ENCODE measurements at regions not wholly inside any gene's neighbourhood (a gene's known extent, or its start where the extent isn't known, plus 50 kb on each side); places are given as distances from the start of the nearest gene placed in this dataset.

DNA sequence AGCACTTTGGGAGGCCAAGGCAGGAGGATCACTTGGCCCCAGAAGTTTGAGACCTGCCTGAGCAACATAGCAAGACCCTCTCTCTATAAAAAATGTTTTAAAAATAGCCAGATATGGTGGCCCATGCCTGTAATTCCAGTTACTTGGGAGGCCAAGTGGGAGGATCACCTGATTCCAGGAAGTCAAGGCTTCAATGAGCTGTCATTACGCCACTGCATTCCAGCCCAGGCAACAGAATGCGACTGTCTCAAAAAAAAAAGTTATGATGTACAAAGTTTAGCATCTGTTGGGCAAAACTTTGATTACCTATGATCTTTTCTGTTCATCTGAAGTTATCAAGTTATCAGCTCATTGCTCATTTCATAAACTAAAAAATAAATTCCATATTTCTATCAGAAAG, 504.1 kb upstream of the PKDCC start:
- Histone ChIP-seq H3K9me3 (ENCODE audit: control insufficient read depth, insufficient read depth, low read length) (no peaks in the 10 kb centered on the region), H3K36me3 (ENCODE audit: insufficient read depth, low read length) (no peaks in the 10 kb centered on the region), H3K9ac (ENCODE audit: low read depth, low read length) (no peak overlapping the region), H3K4me1 (ENCODE audit: insufficient read depth, low read length) (no peaks in the 10 kb centered on the region)

DNA sequence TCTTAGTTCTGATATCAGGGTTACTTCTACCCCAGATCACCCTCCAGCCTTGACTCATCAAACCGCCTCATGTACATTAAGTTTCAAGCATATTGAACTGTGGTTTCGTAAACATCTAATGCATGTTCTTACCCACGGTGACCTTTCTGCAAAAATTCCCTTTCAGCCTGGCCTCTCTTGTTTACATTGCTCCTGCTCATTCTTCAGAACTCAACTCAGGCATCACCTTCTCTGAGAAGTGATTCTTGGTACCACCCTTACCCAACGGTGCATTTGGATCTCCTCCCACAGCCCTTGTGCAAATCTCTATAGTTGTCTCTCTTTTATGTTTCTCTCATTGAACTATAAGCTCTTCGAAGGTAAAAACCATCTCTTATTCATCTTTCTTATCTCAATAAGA, 503.1 kb upstream of the PKDCC start:
- H3K9ac ChIP-seq (ENCODE audit: low read depth, low read length) = no peak overlapping the region
- no peaks in the 10 kb centered on the region for H3K4me1 ChIP-seq (ENCODE audit: insufficient read depth, low read length)
- no peaks in the 10 kb centered on the region for H3K36me3 ChIP-seq (ENCODE audit: insufficient read depth, low read length)
- H3K9me3 ChIP-seq (ENCODE audit: control insufficient read depth, insufficient read depth, low read length) = no peaks in the 10 kb centered on the region

DNA sequence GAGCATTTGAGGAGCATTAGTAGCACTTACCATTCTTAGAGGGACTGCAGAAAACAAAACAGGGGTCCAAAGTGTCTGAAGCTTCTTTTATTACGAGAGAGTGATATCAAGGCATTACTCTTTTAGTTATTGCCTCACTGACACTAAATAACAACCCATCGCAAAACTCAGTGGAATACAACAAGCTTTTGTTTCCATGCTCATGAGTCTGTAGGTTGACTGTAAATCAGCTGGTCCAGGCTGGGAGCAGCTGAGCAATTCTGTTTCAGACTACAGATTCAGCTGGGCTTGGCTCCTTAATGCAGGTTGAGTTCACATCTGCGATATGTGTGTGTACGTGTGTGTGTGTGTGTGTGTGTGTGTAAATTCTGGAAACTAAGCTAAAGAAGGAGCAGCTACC, 501.8 kb upstream of the PKDCC start:
- Histone ChIP-seq H3K9ac (ENCODE audit: low read depth, low read length) (no peak overlapping the region), H3K4me1 (ENCODE audit: insufficient read depth, low read length) (no peaks in the 10 kb centered on the region), H3K9me3 (ENCODE audit: control insufficient read depth, insufficient read depth, low read length) (no peaks in the 10 kb centered on the region), H3K36me3 (ENCODE audit: insufficient read depth, low read length) (no peaks in the 10 kb centered on the region)

DNA sequence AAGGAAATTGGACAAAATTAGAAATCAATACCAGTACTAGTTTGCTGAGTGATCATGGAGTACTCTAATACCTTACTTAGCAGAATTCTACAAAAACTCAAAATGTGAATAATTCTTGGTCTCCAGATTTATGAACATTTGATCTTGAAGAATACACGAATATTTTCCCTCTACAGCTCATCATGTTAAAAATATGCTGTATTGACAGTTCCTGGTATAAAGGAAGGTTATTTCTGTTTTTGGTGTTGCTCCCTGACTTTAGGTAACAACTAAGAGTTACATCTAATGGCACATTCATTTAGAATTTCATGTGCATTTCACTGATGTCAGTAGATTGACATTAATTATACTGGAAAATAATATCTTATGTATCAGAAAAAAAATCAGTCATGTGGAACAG, 479.2 kb upstream of the PKDCC start:
- Histone ChIP-seq H3K9ac (ENCODE audit: low read depth, low read length) (no peak overlapping the region), H3K4me1 (ENCODE audit: insufficient read depth, low read length) (no peaks in the 10 kb centered on the region), H3K36me3 (ENCODE audit: insufficient read depth, low read length) (no peaks in the 10 kb centered on the region), H3K9me3 (ENCODE audit: control insufficient read depth, insufficient read depth, low read length) (no peaks in the 10 kb centered on the region)

DNA sequence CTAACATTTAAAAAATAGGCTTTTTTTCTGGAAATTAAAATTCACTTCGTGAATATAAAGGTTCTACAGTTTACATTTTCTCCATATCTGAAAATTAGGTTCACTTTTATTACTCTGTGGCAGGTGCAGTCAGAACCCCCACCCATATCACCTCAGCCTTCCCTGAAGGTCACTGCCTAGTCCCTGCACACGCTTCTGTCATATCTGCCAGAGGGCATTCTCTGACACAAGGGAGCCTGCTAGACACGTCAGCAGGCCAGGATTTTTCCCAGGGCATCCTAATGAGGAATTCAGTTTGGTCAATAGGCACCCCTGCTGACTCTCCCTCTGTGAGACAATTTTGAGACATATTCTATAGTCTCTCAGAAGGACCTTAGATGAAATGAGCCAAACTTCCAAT, 475.7 kb upstream of the PKDCC start:
- no peaks in the 10 kb centered on the region for H3K36me3 ChIP-seq (ENCODE audit: insufficient read depth, low read length)
- H3K9me3 ChIP-seq (ENCODE audit: control insufficient read depth, insufficient read depth, low read length) = no peaks in the 10 kb centered on the region
- H3K4me1 ChIP-seq (ENCODE audit: insufficient read depth, low read length) = no peaks in the 10 kb centered on the region
- no peak overlapping the region for H3K9ac ChIP-seq (ENCODE audit: low read depth, low read length)

DNA sequence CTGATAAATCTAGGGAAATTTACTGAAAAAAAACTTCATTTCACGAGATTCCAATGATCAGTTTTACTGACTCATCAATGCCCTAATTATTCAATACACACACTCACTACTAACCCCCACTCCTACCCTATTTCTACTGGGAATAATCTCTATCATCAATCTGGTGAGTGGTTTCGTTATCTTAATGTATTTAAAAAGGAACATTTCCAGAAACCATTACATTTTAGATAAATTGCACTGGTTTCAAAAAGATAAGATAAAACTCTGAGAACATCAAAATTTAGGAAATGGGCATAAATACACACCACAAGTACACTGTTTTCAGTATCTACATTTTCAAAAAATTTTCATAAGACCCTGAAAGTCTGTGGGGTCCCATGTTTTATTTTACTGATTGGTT, 471.4 kb upstream of the PKDCC start:
- no peaks in the 10 kb centered on the region for H3K9me3 ChIP-seq (ENCODE audit: control insufficient read depth, insufficient read depth, low read length)
- no peaks in the 10 kb centered on the region for H3K36me3 ChIP-seq (ENCODE audit: insufficient read depth, low read length)
- H3K4me1 ChIP-seq (ENCODE audit: insufficient read depth, low read length) = no peaks in the 10 kb centered on the region
- H3K9ac ChIP-seq (ENCODE audit: low read depth, low read length) = no peak overlapping the region

DNA sequence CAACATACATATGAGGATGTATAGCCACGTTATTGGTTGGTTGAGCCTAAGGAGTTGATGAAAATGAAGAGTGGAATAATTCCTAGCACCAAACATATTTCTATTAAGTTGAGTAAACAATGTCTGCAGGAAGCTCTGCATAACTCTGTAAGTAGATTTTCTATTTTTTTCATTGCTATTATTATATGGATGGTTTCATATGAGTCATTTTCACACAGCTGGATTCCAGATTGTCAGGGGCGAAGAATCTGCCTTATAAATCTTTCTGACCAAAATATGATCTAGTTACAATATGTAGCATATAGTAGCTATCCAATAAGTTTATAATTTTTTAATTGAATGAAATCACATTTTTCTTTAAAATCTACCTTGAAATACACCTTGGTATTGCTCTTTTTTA, 468.0 kb upstream of the PKDCC start:
- Histone ChIP-seq H3K9me3 (ENCODE audit: control insufficient read depth, insufficient read depth, low read length) (no peaks in the 10 kb centered on the region), H3K36me3 (ENCODE audit: insufficient read depth, low read length) (no peaks in the 10 kb centered on the region), H3K4me1 (ENCODE audit: insufficient read depth, low read length) (no peaks in the 10 kb centered on the region), H3K9ac (ENCODE audit: low read depth, low read length) (no peak overlapping the region)

DNA sequence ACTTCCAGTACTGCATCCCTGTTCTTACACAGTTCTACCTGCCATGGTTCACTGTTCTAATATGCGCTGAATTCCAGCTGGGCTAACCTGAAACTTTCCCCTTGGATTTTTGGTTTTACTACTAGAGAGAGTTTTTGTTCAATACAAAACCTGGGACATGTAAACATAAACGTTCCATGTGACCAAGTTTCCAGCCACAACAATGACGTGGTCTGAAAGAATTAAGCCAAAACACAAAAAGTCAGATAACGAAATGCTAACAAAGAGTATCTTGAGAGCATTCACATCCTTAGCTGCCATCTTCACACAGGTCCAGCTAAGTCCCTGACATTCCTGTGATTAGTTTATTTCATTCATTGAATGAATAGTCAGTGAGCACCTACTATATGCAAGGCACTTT, 467.0 kb upstream of the PKDCC start:
- H3K4me1 ChIP-seq (ENCODE audit: insufficient read depth, low read length) = no peaks in the 10 kb centered on the region
- no peaks in the 10 kb centered on the region for H3K9me3 ChIP-seq (ENCODE audit: control insufficient read depth, insufficient read depth, low read length)
- no peaks in the 10 kb centered on the region for H3K36me3 ChIP-seq (ENCODE audit: insufficient read depth, low read length)
- no peak overlapping the region for H3K9ac ChIP-seq (ENCODE audit: low read depth, low read length)

DNA sequence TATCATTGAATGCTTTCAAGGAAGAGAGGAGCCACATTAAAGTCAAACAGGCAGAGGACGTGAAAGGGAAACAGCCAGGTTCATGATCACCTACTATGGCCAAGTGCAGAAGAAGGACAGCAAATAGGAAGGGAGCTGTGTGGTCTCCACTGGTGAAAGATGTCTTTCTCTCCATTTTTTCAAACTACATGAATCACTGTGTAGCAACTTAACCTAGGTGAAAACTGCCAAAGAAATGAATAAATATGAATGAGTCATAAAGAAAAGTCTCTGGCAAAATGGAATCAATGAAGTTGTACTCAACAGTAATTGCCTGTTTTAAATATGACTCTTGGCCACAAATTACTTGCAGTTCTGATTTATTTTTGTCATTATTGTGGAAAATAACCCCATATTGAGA, 452.6 kb upstream of the PKDCC start:
- H3K9me3 ChIP-seq (ENCODE audit: control insufficient read depth, insufficient read depth, low read length) = no peaks in the 10 kb centered on the region
- no peaks in the 10 kb centered on the region for H3K36me3 ChIP-seq (ENCODE audit: insufficient read depth, low read length)
- H3K4me1 ChIP-seq (ENCODE audit: insufficient read depth, low read length) = no peaks in the 10 kb centered on the region
- H3K9ac ChIP-seq (ENCODE audit: low read depth, low read length) = no peak overlapping the region

DNA sequence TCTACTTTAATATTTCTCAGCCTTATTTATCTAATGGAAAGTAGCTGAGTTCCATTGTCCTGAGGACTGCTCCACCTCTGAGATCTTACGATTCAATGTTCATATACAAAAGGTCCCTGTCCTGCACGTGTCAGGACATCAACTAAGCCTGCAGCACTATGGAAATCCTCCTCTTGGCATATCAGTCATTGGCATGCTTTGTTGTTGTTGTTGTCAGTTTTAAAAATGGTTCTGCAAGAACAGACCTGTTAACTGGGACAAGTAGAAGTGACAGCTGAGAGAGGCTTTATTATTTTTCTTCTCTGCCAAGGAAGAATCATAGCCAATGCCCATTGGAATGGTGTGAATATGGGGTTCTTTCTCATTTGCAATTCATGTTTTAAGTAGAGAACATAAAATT, 450.1 kb upstream of the PKDCC start:
- Histone ChIP-seq H3K36me3 (ENCODE audit: insufficient read depth, low read length) (no peaks in the 10 kb centered on the region), H3K9ac (ENCODE audit: low read depth, low read length) (no peak overlapping the region), H3K4me1 (ENCODE audit: insufficient read depth, low read length) (no peaks in the 10 kb centered on the region)

DNA sequence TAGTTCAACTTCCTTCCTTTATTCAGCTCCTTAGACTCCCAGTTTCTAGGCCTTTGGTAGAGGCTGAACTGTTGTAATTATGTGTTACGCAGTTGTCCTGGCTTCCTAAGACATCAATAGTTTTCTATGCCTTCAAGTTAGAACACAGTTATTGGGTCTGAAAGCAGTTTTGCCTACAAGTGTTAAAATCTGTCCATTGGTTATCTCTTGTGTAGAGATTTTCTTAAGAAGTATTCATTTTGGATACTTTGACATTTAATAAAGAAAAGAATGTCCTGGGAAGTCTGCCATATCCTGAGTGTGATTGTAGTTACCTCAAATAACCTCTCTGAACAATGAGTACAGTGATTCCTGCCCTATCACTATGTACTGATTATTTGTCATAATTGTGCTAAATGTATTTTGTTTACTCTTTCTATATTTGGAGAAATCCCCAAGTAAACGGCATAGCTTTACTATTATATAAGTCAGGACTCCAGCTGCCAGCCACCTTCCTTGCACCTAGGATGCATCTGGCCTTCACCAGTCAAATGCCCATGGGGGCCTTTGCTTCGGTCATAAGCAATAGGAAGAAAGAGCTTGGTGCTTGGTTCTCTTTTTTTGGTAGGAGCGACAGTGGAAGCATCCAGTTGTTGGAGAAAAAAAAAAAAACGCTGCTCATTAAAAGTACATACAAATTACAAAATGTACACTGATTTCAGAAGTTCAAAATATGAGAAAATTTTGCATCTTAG, 449.5 kb upstream of the PKDCC start:
- no peaks in the 10 kb centered on the region for H3K9me3 ChIP-seq (ENCODE audit: control insufficient read depth, insufficient read depth, low read length)

More for the DNA sequence above, 450.1 kb upstream of the PKDCC start:
- H3K9me3 ChIP-seq (ENCODE audit: control insufficient read depth, insufficient read depth, low read length) = no peaks in the 10 kb centered on the region

DNA sequence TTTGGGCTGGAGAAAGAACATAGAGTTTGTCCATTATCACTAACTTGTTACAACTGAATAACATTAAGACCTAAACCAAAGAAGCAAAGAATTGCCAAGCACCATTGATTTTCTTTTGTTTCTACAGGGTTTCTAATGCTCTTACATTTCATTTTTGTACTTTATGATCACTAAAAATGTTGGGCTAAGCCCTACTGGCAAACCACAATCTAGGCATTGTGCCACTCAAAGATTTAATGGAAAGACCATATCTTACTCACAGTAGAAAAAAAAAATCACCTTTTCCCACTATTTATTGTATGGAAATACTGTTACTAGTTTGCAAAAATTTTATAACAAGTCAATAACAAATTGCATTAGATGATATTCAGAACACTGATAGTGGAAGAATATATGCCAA, 447.4 kb upstream of the PKDCC start:
- Histone ChIP-seq H3K9ac (ENCODE audit: low read depth, low read length) (no peak overlapping the region), H3K4me1 (ENCODE audit: insufficient read depth, low read length) (no peaks in the 10 kb centered on the region), H3K36me3 (ENCODE audit: insufficient read depth, low read length) (no peaks in the 10 kb centered on the region), H3K9me3 (ENCODE audit: control insufficient read depth, insufficient read depth, low read length) (no peaks in the 10 kb centered on the region)

More for the DNA sequence above, 449.5 kb upstream of the PKDCC start:
- Histone ChIP-seq H3K4me1 (ENCODE audit: insufficient read depth, low read length) (no peaks in the 10 kb centered on the region), H3K9ac (ENCODE audit: low read depth, low read length) (no peak overlapping the region), H3K36me3 (ENCODE audit: insufficient read depth, low read length) (no peaks in the 10 kb centered on the region)

DNA sequence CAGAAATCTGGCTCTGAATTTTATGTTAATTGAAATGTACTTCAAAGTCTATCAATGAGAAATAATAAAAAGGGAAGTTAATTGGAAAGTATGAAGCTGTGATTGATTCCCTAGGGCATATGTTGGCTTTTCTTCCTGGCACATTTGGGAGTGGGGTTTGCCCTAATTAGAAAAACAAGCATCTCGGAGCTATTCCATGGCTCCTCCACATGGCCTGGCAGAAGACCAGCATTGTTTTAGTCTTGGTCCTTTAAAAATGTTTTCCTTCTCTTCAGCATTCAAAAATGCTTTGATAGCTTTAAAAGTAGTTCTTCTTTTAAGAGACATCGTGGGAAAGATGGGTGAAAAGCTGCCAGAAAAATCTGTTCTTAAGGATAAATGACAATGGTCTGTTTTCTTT, 445.5 kb upstream of the PKDCC start:
- H3K36me3 ChIP-seq (ENCODE audit: insufficient read depth, low read length) = no peaks in the 10 kb centered on the region
- H3K4me1 ChIP-seq (ENCODE audit: insufficient read depth, low read length) = no peaks in the 10 kb centered on the region
- H3K9ac ChIP-seq (ENCODE audit: low read depth, low read length) = no peak overlapping the region
- H3K9me3 ChIP-seq (ENCODE audit: control insufficient read depth, insufficient read depth, low read length) = no peaks in the 10 kb centered on the region

DNA sequence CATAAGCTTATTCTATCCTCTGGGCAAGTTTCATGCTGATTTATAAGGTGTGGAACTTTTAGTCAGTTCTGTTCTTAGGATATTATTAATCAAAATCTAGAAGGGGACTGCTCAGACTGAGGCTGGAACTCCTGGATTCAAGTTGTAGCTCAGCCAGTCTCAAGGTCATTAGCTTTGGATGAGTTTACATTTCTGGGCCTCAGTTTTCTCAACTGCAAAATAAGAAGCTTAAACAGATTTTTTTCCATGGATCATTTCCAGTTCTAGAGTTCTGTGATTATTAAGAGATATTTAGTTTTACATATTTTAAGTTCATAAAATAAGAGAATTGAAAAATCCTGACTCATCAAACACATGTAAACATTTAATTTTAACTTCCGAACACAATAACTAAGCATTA, 442.5 kb upstream of the PKDCC start:
- Histone ChIP-seq H3K36me3 (ENCODE audit: insufficient read depth, low read length) (no peaks in the 10 kb centered on the region), H3K9me3 (ENCODE audit: control insufficient read depth, insufficient read depth, low read length) (no peaks in the 10 kb centered on the region), H3K9ac (ENCODE audit: low read depth, low read length) (no peak overlapping the region), H3K4me1 (ENCODE audit: insufficient read depth, low read length) (no peaks in the 10 kb centered on the region)

DNA sequence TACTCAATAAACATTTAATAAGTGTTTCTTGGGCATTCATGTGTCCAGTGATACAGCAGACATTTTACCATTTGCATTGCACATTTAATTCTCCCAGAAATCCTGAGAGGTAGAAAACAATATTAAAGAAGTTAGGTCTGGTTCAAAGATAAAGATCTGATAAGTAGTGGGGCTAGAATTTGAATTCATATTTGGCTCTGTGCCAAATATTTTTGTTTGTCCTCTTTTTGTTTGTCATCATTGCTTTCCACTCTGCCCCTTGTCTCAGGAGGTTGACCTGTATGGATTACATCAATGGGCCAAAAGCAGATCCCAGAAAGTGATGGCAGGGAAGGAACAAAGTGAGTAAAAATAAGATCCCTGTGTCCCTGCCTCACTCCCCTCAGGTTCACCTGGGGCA, 441.9 kb upstream of the PKDCC start:
- H3K36me3 ChIP-seq (ENCODE audit: insufficient read depth, low read length) = no peaks in the 10 kb centered on the region
- H3K9me3 ChIP-seq (ENCODE audit: control insufficient read depth, insufficient read depth, low read length) = no peaks in the 10 kb centered on the region
- H3K4me1 ChIP-seq (ENCODE audit: insufficient read depth, low read length) = no peaks in the 10 kb centered on the region
- no peak overlapping the region for H3K9ac ChIP-seq (ENCODE audit: low read depth, low read length)

Measured in ES-I3 (cell line).